ENCODE measurements at regions not wholly inside any gene's neighbourhood (a gene's known extent, or its start where the extent isn't known, plus 50 kb on each side); places are given as distances from the start of the nearest gene placed in this dataset.
"Not testable (repeated sequence)": the region's sequence is repeated elsewhere in the genome, so short reads cannot be mapped to it uniquely, and the experiment has no call there.

DNA sequence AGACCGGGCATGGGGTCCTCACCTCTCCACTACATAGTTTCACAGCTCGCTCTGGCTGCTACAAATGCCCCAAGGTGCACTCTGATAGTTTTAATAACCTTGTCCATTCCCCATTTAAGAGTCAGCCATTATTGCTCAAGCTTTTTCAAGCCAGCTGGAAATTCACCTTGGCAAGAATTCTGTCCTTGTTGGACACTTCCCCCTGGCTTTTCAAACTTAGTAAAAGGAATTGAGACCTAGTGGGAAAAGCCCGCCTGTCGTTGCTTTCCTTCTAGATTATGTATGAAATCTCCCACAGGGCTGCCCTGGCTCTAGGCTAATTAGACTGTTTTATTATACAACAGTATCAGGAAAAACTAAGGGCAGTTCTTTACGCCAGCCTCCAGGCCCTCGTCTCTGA, 293.7 kb upstream of the GADL1 start:
- no peak for DNase-seq

DNA sequence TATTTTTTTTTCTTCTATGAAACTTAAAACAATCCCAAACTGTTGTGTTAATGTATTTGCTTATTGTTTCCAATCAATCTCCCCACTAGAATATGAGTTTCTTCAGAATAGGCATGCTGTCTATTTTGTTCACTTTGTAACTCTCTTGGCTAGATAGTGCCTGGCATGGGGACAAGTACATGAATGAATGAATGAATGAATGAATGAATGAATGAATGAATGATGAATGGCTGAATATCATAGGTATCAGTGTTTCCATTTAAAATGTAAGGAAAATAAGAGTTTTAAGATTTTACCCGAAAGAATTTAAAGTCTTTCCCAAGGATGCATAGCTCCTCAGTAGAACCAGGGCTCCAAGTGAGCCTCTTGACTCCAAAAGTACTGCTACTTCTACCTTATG, 294.9 kb upstream of the GADL1 start:
- DNase-seq, result no peak

DNA sequence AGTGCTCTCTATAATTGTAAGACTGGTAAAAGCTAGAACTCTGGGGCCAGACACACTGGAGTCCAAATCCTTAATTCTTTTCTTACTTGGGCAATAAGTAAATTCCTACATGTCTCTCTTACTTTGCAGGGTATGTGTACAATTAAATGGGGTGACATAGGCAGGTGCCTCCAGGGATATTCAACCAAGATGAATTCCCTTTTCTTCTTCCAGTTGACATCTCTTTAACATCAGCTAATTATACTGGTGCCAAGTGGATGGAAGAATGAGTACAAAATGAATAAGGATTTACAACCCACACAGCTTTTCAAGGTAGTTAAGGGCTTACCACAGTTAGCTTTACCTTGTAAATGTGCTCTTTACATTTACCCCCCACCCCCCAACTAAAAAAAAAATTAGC, 295.5 kb upstream of the GADL1 start:
- DNase-seq, result no peak

DNA sequence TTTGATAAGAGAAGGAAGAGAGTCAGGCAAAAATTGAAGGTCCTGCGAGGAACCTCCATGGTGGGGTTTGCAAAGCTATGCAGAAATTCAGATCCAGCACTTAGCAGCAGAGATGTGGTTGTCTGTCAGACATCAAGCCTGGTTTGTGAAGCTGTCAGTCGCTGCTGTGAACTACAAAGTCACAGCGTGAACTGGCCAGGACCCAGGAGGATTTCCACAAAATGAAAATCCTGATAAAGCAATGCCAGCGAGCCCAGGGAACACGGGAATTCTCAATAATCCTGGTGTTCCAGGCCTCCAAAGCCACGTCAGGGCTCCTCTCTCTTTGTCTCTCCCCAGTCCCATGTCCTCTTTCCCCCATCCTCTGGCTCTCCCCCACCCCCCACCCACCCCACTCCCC, 296.9 kb upstream of the GADL1 start:
- no peak for DNase-seq

DNA sequence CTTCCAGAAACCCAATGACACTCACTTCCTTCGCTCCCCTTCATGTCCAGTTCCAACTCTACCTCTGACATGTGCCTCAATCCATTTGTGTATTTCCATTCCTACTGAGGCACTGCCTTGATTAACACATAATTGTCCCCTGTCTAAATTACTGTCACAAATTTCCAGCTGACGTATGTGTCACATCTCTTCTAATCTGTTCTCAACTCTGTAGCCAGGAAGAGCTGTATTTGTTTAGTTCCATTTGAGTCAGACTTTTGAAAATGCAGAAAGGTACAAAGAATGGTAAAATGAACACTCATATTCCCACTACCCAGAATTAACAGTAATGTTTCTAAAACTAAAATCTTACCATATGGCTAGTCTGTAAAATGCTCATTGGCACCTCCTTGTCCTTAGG, 299.0 kb upstream of the GADL1 start:
- no peak for DNase-seq

DNA sequence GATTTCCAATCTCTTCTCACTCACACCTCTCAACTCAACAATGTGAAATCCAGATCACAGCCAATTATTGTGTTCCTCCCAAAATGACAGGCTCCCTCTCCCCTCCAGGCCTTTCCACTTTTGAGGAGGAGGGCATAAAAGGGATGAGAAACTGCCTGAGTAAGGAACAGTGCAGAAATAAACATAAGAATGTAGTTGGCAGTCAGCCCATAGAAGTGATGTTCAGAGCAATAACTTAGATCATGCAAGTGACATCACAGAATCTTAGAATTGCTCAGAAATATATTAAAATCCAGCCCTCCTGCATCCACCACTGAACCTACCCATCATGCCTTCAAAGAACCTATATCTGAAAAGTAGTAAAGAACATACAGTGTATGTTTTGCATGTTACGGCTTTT, 299.4 kb upstream of the GADL1 start:
- DNase-seq, result no peak

DNA sequence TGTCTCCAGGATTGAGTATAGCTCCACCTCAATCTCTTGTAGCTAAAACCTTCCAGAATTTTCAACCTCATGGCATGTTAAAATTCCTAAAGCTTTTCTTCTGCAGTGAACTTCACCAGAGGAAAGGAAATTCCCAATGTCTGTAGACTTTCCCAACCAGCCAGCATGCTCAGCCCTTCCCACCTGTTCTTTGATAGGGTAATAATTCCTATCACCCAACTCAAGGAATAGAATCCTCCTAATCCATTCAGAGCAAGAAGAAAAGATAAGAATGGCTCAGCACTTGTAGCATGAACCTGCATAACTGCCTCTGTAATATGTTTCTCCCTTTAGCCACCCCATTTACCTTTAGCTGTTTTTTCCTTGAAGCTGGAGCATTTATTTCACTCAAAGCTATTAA, 301.8 kb upstream of the GADL1 start:
- no peak for DNase-seq

DNA sequence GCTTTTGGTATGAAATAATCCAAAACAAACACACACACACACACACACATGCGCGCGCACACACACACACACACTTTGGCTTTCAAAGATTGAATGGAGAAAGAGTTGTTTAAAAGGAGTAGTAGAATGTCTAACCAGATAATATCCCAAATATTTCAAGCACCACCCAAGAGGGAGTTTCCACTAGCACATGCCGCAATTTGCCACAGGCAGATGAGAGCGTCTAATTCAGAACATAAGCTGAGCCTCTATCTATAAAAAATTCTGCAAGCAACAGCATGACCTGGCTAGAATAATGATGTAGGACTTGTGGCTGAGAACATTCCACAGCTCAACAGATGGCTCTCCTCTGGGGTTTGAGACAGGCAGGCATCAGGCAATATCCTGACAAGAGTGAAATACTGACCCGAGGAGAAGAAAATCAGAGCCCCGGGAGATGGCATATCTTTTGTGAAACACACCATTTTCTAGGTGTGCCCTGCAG, 302.5 kb upstream of the GADL1 start:
- DNase-seq, result no peak

DNA sequence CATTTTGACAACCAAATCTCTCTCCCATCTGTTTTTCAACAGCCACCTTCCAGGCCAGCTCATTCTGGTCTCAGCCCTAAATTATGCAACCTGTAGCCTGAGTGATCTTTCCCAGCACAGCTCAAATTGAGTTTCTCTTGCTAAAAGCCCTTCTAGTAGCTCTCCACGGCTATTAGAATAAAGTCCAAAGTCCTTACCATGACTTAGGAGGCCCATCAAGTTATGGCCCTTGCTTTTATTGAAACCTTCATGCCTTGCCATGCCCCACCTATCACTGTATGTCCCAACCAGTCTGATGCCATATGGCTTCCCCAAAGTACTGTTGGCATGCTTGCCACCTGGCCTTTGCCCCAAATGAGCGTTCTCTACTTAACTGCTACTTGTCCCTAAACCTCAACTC, 303.5 kb upstream of the GADL1 start:
- DNase-seq, result no peak

DNA sequence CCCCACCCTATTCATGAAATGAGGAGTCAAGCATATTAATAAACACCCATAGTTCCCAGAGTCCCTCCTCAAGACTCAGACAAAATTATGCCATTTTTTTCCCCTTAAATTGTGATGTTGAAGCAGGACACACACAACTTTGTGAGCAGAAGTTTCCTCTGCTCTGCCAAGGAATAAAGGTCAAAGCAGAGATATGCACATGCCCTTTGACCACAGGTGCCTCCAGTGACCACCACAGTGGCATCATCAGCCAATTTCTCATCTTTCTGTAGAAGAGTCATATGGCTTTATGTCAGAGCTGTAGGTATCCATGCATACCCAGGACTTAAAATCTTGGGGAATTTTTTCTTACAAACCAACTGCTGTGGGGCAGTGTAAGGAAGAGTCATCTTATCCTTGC, 304.4 kb upstream of the GADL1 start:
- DNase-seq, result no peak

DNA sequence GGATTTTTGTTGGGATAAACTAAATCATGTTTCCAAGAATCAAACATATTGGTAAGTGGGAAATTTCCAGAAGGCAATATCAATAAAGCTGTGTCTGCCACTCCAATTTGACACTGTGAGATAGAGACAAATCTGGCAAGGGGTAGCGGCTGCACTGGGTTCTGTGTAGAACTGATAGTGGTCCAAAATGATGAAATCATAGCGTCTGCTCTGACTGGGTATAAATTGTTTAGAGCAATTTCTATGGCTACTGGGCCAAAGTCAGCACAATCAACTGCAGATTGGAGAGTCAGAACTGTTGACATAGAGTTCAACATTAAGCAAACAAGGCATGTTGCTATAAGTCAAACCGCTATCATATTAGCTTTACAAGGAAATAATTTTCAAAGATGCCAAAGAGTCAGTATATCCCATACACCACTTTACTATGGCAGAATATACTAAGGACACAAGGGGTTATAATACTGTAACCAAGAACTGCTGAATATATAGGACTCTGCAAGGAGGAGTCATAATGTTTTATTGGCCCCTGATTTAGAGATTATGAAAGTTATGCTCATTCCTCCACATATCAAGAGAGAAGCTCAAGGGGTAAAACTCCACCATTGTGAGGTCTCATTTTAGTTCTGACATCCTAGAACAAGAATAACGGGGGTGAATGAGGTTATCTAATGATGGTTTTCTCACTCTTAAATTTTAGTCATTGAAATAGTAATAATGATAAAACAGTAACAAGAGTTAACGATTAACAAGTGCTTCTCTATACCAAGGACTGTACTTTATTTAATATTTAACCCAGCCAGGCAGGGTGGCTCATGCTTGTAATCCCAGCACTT, 309.7 kb upstream of the GADL1 start:
- no peak for DNase-seq

DNA sequence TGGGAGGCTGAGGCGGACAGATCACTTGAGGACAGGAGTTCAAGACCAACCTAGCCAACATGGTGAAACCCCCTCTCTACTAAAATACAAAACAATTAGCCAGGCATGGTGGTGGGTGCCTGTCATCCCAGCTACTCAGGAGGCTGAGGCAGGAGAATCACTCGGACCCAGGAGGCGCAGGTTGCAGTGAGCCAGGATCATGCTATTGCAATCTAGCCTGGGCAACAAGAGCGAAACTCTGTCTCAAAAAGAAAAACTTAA, 310.3 kb upstream of the GADL1 start:
- DNase-seq, result not testable (repeated sequence)

DNA sequence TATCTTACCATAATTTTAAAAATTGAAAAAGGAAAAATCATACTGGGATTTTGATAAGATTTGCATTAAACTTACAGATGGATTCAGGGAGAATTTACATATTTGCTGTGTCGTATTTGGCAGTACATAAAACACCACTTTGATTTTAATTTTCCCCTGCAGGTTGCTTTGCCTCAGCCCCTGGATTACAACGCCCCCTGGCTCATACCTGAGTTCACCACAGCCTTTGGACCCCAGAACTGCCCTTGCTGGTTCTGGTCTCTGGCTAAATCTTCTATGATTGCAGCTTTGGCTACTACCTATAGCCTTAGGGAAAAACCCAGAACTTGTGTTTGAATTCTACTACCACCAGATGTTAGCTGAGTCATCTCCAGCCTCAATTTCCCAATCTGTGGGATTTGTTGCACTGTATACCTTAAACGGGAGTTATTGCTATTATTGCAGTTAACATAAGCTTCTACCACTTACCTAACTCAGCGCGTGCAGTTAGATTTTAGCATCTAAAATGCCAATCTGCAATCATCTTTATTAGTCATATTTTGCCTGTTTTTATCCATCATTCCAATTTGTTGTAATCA, 315.7 kb upstream of the GADL1 start:
- DNase-seq, result no peak

DNA sequence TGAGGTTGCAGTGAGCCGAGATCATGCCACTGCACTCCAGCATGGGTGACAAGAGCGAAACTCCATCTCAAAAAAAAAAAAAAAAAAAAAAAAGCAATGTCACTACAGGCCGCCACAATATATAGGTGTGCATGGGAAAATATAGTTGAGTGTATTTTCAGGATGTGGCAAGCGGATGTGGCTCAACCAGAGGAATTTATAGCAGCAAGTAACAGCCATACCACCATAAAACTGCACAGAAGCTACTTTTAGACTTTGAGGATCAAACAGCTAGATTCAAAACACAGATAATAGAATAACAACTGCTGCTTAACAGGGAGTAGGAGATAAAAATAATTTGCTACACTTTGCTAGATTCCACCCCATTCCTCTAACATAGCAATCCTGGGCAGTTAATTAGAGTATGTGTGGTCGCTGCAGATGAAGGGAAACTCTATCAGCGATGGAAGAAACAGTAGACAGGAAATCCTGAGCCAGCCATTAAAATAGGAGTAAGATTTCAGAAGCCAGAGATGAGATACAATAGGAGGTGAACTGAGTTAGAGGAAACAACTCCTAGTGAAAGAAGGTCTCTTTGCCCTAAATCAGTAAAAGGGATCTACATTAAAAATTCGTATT, 318.7 kb upstream of the STT3B start:
- DNase-seq, result no peak

DNA sequence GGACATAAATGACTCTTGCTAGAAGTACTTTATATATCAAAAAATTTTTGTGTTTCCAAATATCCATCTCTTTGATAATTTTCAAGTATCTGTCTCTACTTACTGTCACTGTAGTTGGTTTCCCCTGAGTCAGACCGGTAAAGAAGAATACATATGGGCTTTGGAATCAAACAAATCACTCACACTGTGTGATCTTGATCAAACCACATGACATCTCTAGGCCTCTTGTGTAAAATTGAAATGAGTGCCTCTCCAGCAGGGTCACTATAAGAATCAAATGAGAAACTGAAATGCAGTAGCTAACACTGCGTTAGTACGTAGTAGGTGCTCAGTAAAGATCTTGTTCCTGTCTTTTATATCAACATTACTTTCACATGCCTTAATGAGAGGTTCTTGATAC, 314.6 kb upstream of the STT3B start:
- no peak for DNase-seq

DNA sequence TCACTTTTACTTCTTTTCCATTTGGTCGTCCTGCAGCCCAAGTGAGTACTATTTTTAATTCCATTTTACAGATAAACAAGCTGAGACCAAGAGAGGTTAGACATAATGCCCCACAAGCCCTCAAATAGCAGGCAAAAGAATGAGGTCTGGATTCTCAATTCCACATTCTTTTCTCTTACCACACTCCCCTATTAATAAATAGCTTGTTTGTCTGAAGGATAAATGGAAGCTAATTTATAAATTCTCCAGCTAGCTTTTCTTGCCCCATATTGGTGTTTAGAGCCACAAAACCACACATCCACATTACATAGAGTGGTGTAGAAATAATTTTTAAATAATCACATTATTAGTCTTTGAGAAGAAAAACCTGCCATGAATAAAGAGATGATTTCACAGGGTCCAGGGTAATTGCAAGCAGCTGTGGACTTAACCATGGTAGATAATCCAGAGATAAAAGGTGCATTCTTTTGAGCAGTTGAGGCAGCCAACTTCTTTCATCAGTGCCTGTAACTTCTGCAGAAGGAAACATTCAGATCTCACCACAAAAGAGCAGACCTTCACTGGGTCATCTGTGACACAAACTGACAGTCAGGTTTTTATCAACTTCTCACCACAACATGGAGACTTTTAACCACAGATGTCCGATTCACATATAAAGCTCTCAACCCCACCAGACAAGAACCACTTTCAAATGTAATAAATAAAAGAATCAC, 313.4 kb upstream of the STT3B start:
- no peak for DNase-seq

DNA sequence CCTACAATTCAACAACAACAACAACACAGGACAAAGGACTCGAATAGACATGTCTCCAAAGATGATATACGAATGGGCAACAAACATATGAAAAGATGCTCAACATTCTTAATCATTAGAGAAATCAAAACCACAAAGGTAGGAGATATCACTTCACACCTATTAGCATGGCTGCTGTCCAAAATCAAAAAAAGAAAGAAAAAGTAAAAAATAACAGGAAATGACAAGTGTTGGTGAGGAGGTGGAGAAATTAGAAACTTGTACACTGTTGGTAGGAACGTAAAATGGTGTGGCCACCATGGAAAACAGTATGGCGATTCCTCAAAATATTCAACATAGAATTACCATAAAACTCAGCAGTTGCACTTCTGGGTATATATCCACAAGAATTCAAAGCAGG, 312.3 kb upstream of the STT3B start:
- no peak for DNase-seq

DNA sequence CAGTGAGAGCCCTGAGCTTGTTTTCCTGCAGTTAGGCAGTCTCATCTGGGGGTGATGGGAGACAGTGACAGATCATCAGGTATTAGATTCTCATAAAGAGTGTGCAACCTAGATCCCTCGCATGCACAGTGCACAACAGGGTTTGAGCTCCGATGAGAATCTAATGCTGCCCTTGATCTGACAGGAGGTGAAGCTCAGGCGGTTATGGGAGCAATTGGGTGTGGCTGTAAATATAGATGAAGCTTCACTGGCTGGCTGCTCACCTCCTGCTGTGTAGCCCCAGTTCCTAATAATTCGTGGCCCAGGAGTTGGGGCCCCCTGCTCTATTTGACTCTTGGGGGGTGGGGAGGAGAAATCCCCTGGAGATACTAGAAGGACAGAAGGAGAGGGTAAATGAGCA, 309.4 kb upstream of the STT3B start:
- no peak for DNase-seq

DNA sequence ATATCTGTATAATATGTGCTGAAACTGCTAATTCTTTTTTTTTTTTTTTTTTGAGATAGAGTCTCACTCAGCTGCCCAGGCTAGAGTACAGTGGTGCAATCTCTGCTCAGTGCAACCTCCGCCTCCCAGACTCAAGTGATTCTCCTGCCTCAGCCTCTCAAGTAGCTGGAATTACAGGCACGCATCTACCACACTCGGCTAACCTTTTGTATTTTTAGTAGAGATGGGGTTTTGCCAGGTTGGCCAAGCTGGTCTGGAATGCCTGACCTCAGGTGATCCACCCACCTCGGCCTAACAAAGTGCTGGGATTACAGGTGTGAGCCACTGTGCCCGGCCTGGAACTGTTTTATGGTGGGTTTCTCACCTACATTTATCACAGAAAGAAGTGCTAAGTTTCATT, 307.8 kb upstream of the STT3B start:
- DNase-seq, result no peak

DNA sequence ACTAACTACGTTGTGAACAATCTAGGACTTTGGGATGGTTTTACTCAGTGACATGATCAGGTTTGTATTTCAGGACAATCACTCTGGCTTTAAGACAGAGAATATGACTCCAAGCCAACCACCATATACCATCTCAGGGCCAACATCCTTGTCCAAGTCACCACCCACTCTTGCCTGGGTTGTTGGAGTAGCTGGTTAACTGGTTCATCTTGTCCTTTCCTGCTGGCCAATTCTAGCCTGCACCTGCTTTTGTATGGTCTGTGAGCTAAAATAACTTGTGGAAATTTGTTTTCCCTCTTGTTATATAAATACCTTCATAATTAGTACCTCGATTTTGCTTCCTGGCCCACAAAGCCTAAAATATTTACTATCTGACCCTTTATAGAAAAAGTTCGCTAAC, 306.8 kb upstream of the STT3B start:
- DNase-seq, result no peak

DNA sequence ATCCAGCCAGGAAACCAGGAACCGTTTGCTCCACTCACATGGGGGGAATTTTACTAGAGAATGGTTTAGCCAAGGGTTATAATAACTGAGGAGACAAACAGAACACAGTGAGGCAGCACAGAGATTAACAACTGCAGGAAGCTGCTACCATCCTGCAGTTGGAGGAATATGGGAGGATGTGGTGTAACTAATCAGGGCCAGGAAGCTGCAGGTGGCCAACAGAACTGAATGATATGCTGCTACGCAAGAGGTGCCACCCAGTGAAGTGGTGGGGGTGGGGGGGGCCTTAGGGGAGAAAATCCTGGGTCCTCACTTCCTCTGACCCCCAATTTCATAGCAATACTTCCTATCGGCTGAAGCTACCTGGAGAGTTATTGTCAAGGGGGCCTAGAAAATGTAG, 306.4 kb upstream of the STT3B start:
- DNase-seq, result no peak

DNA sequence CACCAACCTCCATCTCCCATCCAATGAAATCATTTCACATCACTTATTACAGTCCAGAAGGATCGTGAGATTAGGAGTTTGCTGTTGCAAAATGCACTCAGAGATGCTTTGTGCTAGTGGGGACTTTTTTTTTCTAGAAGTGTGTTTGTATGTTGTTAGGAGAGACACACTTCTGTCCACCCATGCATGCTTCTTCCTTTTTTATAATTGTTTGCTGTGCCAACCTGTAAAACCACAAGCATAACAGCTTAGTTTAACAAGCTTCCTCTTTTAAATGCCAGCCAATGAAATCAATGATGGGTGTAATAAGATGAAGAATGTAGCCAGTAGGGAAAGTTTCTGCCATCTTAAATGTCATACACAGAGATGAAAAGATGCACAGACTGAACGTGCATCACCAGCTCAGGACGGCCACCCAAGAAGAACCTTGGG, 305.6 kb upstream of the STT3B start:
- DNase-seq, result no peak

DNA sequence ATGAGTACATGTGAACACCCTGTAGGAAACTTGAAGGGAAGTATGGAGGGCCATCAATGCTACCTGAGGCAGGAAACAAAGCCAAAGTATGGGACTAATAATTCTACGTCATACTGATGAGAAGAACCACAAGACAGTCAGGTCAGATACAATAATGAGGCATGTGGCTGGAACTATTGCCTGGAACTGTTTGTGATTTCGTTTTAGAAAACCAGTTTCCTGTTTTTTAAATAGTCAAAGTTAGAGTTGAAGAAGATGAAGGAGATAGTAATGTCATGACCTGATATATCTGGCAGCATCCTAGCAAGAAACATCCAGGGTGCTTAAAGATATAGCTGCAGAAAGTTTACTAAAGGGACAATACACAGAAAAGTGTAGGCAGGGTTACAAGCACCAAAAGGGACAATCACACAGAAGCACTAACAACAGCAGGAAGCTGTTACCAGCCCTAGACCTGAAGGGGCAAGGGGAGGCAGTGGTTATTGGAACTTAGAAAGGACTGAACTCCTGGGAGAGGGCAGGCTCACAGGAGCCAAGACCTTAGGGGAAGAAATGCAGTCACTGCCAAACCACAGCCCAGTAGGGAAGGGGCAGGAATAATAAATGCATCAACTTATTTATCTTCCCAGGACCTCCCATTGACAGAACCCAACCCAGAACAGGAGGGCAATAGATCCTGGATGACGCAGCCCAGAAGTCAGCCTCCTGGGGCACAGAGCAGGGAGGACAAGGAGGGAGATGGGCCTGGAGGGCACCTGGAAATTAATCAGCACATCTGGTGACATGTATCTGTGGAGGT, 302.1 kb upstream of the STT3B start:
- DNase-seq, result no peak

Measured in NCI-H510A (cell line).